ENCODE measurements at regions not wholly inside any gene's neighbourhood (a gene's known extent, or its start where the extent isn't known, plus 50 kb on each side); places are given as distances from the start of the nearest gene placed in this dataset.
"Not testable (repeated sequence)": the region's sequence is repeated elsewhere in the genome, so short reads cannot be mapped to it uniquely, and the experiment has no call there.

- H3K27me3 ChIP-seq (ENCODE audit: insufficient read depth, low read length) = no peaks in the 10 kb centered on the region
- intact Hi-C loops (cut with micrococcal nuclease) = no loop called here
- no peak overlapping the region for H3K4me3 ChIP-seq (ENCODE audit: low read length in 2 of 2)
- H3K27ac ChIP-seq (ENCODE audit: low read depth, low read length) = no peak overlapping the region
- H3K4me3 Mint-ChIP-seq = no peak overlapping the region
- H3K27ac Mint-ChIP-seq = no peak overlapping the region
- ChIA-PET CTCF (ENCODE audit: partially characterized antibody) (no interaction called here), POLR2A (ENCODE audit: partially characterized antibody) (no interaction called here)
- peaks cover 21 to 22% of the 10 kb centered on the region in 2 donors for H3K36me3 Mint-ChIP-seq
- no peaks in the 10 kb centered on the region for H3K36me3 ChIP-seq (ENCODE audit: insufficient read depth, low read length)
- no peak for DNase-seq
- peaks cover 0 to under 1% (median 0%) of the 10 kb centered on the region in 4 donors for H3K4me1 Mint-ChIP-seq
- H3K9me3 ChIP-seq (ENCODE audit: control insufficient read depth in 1 of 2, low read length in 2 of 2) = peaks cover 16 to 39% of the 10 kb centered on the region in 2 donors
- peaks cover 10 to 94% (median 85%) of the 10 kb centered on the region in 8 donors for H3K9me3 Mint-ChIP-seq
- no peaks in the 10 kb centered on the region for H3K4me1 ChIP-seq (ENCODE audit: insufficient read depth, low read length)
- H3K27me3 Mint-ChIP-seq = no peaks in the 10 kb centered on the region
Measured at GRCh38 chr2:89775885-89776284, 1084.4 kb downstream of the RPIA start.

GRCh38 chr2:89780318-89780717 is 1088.8 kb downstream of the RPIA start:
- H3K27me3 ChIP-seq (ENCODE audit: insufficient read depth, low read length) = no peaks in the 10 kb centered on the region
- Mint-ChIP-seq H3K27ac (no peak overlapping the region), H3K4me3 (no peak overlapping the region), H3K9me3 (peaks cover 14 to 100% (median 95%) of the 10 kb centered on the region in 8 donors), H3K27me3 (no peaks in the 10 kb centered on the region), H3K36me3 (peaks cover 23 to 36% of the 10 kb centered on the region in 2 donors), H3K4me1 (peaks cover 0 to 3% (median 0%) of the 10 kb centered on the region in 4 donors)
- H3K4me1 ChIP-seq (ENCODE audit: insufficient read depth, low read length) = no peaks in the 10 kb centered on the region
- ChIA-PET POLR2A (ENCODE audit: partially characterized antibody) (no interaction called here), CTCF (ENCODE audit: partially characterized antibody) (no interaction called here)
- DNase-seq = no peak
- peaks cover 12 to 64% of the 10 kb centered on the region in 2 donors for H3K9me3 ChIP-seq (ENCODE audit: control insufficient read depth in 1 of 2, low read length in 2 of 2)
- no peaks in the 10 kb centered on the region for H3K36me3 ChIP-seq (ENCODE audit: insufficient read depth, low read length)
- no peak overlapping the region for H3K4me3 ChIP-seq (ENCODE audit: low read length in 2 of 2)
- intact Hi-C loops (cut with micrococcal nuclease) = no loop called here
- H3K27ac ChIP-seq (ENCODE audit: low read depth, low read length) = no peak overlapping the region

GRCh38 chr2:89781962-89782361 is 1090.5 kb downstream of the RPIA start:
- Histone ChIP-seq H3K9me3 (ENCODE audit: control insufficient read depth in 1 of 2, low read length in 2 of 2) (peaks cover 9 to 57% of the 10 kb centered on the region in 2 donors), H3K36me3 (ENCODE audit: insufficient read depth, low read length) (no peaks in the 10 kb centered on the region), H3K27me3 (ENCODE audit: insufficient read depth, low read length) (no peaks in the 10 kb centered on the region), H3K4me1 (ENCODE audit: insufficient read depth, low read length) (no peaks in the 10 kb centered on the region), H3K4me3 (ENCODE audit: low read length in 2 of 2) (no peak overlapping the region), H3K27ac (ENCODE audit: low read depth, low read length) (no peak overlapping the region)
- CTCF ChIA-PET (ENCODE audit: partially characterized antibody) = no interaction called here
- POLR2A ChIA-PET (ENCODE audit: partially characterized antibody) = no interaction called here
- intact Hi-C loops (cut with micrococcal nuclease) = no loop called here
- H3K4me1 Mint-ChIP-seq = peaks cover 0 to 3% (median 0%) of the 10 kb centered on the region in 4 donors
- H3K4me3 Mint-ChIP-seq = no peak overlapping the region
- no peaks in the 10 kb centered on the region for H3K27me3 Mint-ChIP-seq
- H3K9me3 Mint-ChIP-seq = peaks cover 13 to 100% (median 91%) of the 10 kb centered on the region in 8 donors
- no peak overlapping the region for H3K27ac Mint-ChIP-seq
- peaks cover 23 to 34% of the 10 kb centered on the region in 2 donors for H3K36me3 Mint-ChIP-seq
- DNase-seq = no peak

GRCh38 chr2:89784960-89785359 is 1093.5 kb downstream of the RPIA start:
- no peak overlapping the region for H3K4me3 ChIP-seq (ENCODE audit: low read length in 2 of 2)
- H3K9me3 Mint-ChIP-seq = peaks cover 12 to 100% (median 91%) of the 10 kb centered on the region in 8 donors
- no peaks in the 10 kb centered on the region for H3K27me3 Mint-ChIP-seq
- peaks cover 7 to 57% of the 10 kb centered on the region in 2 donors for H3K9me3 ChIP-seq (ENCODE audit: control insufficient read depth in 1 of 2, low read length in 2 of 2)
- CTCF ChIA-PET (ENCODE audit: partially characterized antibody) = no interaction called here
- H3K4me3 Mint-ChIP-seq = no peak overlapping the region
- intact Hi-C loops (cut with micrococcal nuclease) = no loop called here
- H3K36me3 Mint-ChIP-seq = peaks cover 29 to 36% of the 10 kb centered on the region in 2 donors
- H3K27ac ChIP-seq (ENCODE audit: low read depth, low read length) = no peak overlapping the region
- POLR2A ChIA-PET (ENCODE audit: partially characterized antibody) = no interaction called here
- H3K36me3 ChIP-seq (ENCODE audit: insufficient read depth, low read length) = no peaks in the 10 kb centered on the region
- DNase-seq = no peak
- H3K4me1 Mint-ChIP-seq = peaks cover 0 to 3% (median 0%) of the 10 kb centered on the region in 4 donors
- no peaks in the 10 kb centered on the region for H3K4me1 ChIP-seq (ENCODE audit: insufficient read depth, low read length)
- no peaks in the 10 kb centered on the region for H3K27me3 ChIP-seq (ENCODE audit: insufficient read depth, low read length)
- H3K27ac Mint-ChIP-seq = no peak overlapping the region

- H3K4me3 ChIP-seq (ENCODE audit: low read length in 2 of 2); H3K27me3 Mint-ChIP-seq; intact Hi-C loops (cut with micrococcal nuclease); POLR2A ChIA-PET (ENCODE audit: partially characterized antibody); H3K27ac ChIP-seq (ENCODE audit: low read depth, low read length); DNase-seq; H3K4me3 Mint-ChIP-seq; H3K36me3 ChIP-seq (ENCODE audit: insufficient read depth, low read length); H3K4me1 ChIP-seq (ENCODE audit: insufficient read depth, low read length); H3K27me3 ChIP-seq (ENCODE audit: insufficient read depth, low read length); CTCF ChIA-PET (ENCODE audit: partially characterized antibody); H3K27ac Mint-ChIP-seq; H3K4me1 Mint-ChIP-seq: not testable (repeated sequence)
- Mint-ChIP-seq H3K9me3 (peaks cover 12 to 100% (median 91%) of the 10 kb centered on the region in 8 donors), H3K36me3 (peaks cover 30 to 33% of the 10 kb centered on the region in 2 donors)
- peaks cover 1 to 52% of the 10 kb centered on the region in 2 donors for H3K9me3 ChIP-seq (ENCODE audit: control insufficient read depth in 1 of 2, low read length in 2 of 2)
Measured at GRCh38 chr2:89785528-89785927, 1094.1 kb downstream of the RPIA start.

GRCh38 chr2:89786642-89787041 is 1095.2 kb downstream of the RPIA start:
- H3K27me3 Mint-ChIP-seq; H3K4me3 ChIP-seq (ENCODE audit: low read length in 2 of 2); H3K27ac Mint-ChIP-seq; DNase-seq; H3K4me1 Mint-ChIP-seq; H3K27me3 ChIP-seq (ENCODE audit: insufficient read depth, low read length); H3K4me1 ChIP-seq (ENCODE audit: insufficient read depth, low read length); H3K36me3 ChIP-seq (ENCODE audit: insufficient read depth, low read length); H3K4me3 Mint-ChIP-seq; CTCF ChIA-PET (ENCODE audit: partially characterized antibody); intact Hi-C loops (cut with micrococcal nuclease); POLR2A ChIA-PET (ENCODE audit: partially characterized antibody); H3K27ac ChIP-seq (ENCODE audit: low read depth, low read length): not testable (repeated sequence)
- H3K9me3 Mint-ChIP-seq = peaks cover 9 to 100% (median 88%) of the 10 kb centered on the region in 8 donors
- H3K9me3 ChIP-seq (ENCODE audit: control insufficient read depth in 1 of 2, low read length in 2 of 2) = peaks cover 0 to 41% of the 10 kb centered on the region in 2 donors
- peaks cover 24% of the 10 kb centered on the region in 2 donors for H3K36me3 Mint-ChIP-seq

- H3K27me3 ChIP-seq (ENCODE audit: insufficient read depth, low read length); DNase-seq; H3K4me3 ChIP-seq (ENCODE audit: low read length in 2 of 2); H3K9me3 ChIP-seq (ENCODE audit: control insufficient read depth in 1 of 2, low read length in 2 of 2); H3K27me3 Mint-ChIP-seq; H3K4me3 Mint-ChIP-seq; H3K27ac ChIP-seq (ENCODE audit: low read depth, low read length); H3K27ac Mint-ChIP-seq; H3K4me1 ChIP-seq (ENCODE audit: insufficient read depth, low read length); intact Hi-C loops (cut with micrococcal nuclease); POLR2A ChIA-PET (ENCODE audit: partially characterized antibody); H3K36me3 ChIP-seq (ENCODE audit: insufficient read depth, low read length); H3K4me1 Mint-ChIP-seq; CTCF ChIA-PET (ENCODE audit: partially characterized antibody): not testable (repeated sequence)
- peaks cover 15 to 100% (median 87%) of the 10 kb centered on the region in 8 donors for H3K9me3 Mint-ChIP-seq
- H3K36me3 Mint-ChIP-seq = peaks cover 23 to 34% of the 10 kb centered on the region in 2 donors
Measured at GRCh38 chr2:89795530-89795929, 1104.1 kb downstream of the RPIA start.

All from CD4-positive, alpha-beta memory T cell (primary cell).